PC-9 (cell line): ENCODE measurements at regions not wholly inside any gene's neighbourhood (a gene's known extent, or its start where the extent isn't known, plus 50 kb on each side); places are given as distances from the start of the nearest gene placed in this dataset.
A peak's percentile ranks its signal among the peaks of the same experiment; 100 is the strongest.

Source experiments
- BruUV-seq: library from RNA; stranded (reverse); fragments of 400-500 nt; replicated peaks from 2 replicates; lab custom pipeline; 2021; lab: Mats Ljungman, UMichigan
- CTCF ChIA-PET: fragments of 300-600 bp; sonication (Branson Sonifier 250); formaldehyde crosslinking; loops from one replicate; lab custom pipeline; 2022; ENCODE audit warnings: antibody characterized with exemption; lab: Charles Lee
- POLR2A ChIA-PET: fragments of 300-600 bp; sonication (Branson Sonifier 250); formaldehyde crosslinking; loops from one replicate; lab custom pipeline; 2022; ENCODE audit warnings: antibody characterized with exemption; ENCODE audit not compliant: unreplicated experiment; lab: Charles Lee
- DNase-seq, 2 experiments: peaks; one replicate each; pipeline versions ENCODE4 v3.0.0 to v3.0.0-alpha.2; 2015 to 2022; ENCODE audit warnings: mixed read lengths in 1 of 2
- H2AFZ ChIP-seq: fragments of 200-600 bp; sonication (generic); 2 replicates; pipeline ENCODE4 v1.8.1; 2017; ENCODE audit warnings: antibody characterized with exemption
- H3F3A ChIP-seq: fragments of 200-600 bp; sonication (generic); 2 replicates; pipeline ENCODE4 v1.8.1; 2017; ENCODE audit warnings: antibody characterized with exemption, mild to moderate bottlenecking, low read depth; ENCODE audit not compliant: insufficient read depth
- H3K27ac ChIP-seq: fragments of 200-600 bp; sonication (generic); 2 replicates; pipeline ENCODE4 v1.6.1; 2016; ENCODE audit warnings: mixed run types
- H3K27me3 ChIP-seq: fragments of 200-600 bp; sonication (generic); 2 replicates; pipeline ENCODE4 v1.6.1; 2016; ENCODE audit warnings: low read depth, mixed run types; ENCODE audit not compliant: insufficient read depth
- H3K36me3 ChIP-seq: fragments of 200-600 bp; sonication (generic); 2 replicates; pipeline ENCODE4 v1.6.1; 2016; ENCODE audit warnings: low read depth, mixed run types
- H3K4me1 ChIP-seq: fragments of 200-600 bp; sonication (generic); replicated peaks from 2 replicates; pipeline ENCODE4 v1.6.1; 2016; ENCODE audit warnings: mixed run types; ENCODE audit not compliant: insufficient read depth
- H3K4me2 ChIP-seq: fragments of 200-600 bp; sonication (generic); 2 replicates; pipeline ENCODE4 v1.6.1; 2017; ENCODE audit warnings: mixed run types
- H3K4me3 ChIP-seq: fragments of 200-600 bp; sonication (generic); 2 replicates; pipeline ENCODE4 v1.6.1; 2016; ENCODE audit warnings: mixed run types
- H3K79me2 ChIP-seq: fragments of 200-600 bp; sonication (generic); 2 replicates; pipeline ENCODE4 v1.6.1; 2017; ENCODE audit warnings: low read depth, mixed run types
- H3K9me2 ChIP-seq: fragments of 200-600 bp; sonication (generic); 2 replicates; pipeline ENCODE4 v1.8.1; 2017; ENCODE audit warnings: mild to moderate bottlenecking; ENCODE audit not compliant: insufficient read depth
- H3K9me3 ChIP-seq: fragments of 200-600 bp; sonication (generic); 2 replicates; pipeline ENCODE4 v1.8.1; 2016; ENCODE audit warnings: low read depth; ENCODE audit not compliant: insufficient read depth
- H4K20me1 ChIP-seq: fragments of 200-600 bp; sonication (generic); 2 replicates; pipeline ENCODE4 v1.8.1; 2017; ENCODE audit not compliant: insufficient read depth
- EZH2 ChIP-seq: fragments of 200-600 bp; sonication (generic); IDR thresholded peaks from 2 replicates; pipeline ENCODE4 v1.8.0; 2017; ENCODE audit warnings: antibody characterized with exemption, low read depth
- intact Hi-C: fragments of 100-400 bp; cut with micrococcal nuclease; formaldehyde crosslinking; loops from one replicate; pipeline ENCODE4 v1.10.0; 2022; ENCODE audit not compliant: unreplicated experiment
- TF ChIP-seq, protein P1 (sequence below): fragments of 200-600 bp; sonication (generic); conservative IDR thresholded peaks from 2 replicates; pipeline ENCODE4 v1.6.1; 2017; ENCODE audit warnings: mixed run types, antibody characterized with exemption, mild to moderate bottlenecking, moderate library complexity

DNA sequence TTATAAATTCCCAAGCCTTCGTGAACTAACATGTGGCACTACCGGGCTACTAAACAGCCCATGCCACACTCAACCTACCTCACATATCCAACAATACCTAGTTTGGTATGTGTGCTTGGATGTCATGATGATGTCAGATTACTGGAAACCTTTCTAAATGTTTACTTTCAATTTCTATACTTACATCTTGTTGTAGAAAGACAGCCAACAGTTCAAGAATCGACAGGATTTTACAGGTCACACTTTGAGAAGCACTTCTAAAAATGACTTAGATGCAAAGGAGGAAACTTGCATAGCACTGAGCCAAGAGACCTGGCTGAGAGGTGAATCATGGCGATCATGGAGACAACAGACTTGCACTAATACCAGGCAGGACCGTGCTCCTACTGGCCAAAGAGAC lies 209.9 kb downstream of the COL4A1 start:
- H3K9me3 ChIP-seq: peaks cover 22% of the 10 kb centered on the region
- ChIA-PET CTCF (no interaction called here), POLR2A (no interaction called here)
- TF ChIP-seq, protein P1, sequence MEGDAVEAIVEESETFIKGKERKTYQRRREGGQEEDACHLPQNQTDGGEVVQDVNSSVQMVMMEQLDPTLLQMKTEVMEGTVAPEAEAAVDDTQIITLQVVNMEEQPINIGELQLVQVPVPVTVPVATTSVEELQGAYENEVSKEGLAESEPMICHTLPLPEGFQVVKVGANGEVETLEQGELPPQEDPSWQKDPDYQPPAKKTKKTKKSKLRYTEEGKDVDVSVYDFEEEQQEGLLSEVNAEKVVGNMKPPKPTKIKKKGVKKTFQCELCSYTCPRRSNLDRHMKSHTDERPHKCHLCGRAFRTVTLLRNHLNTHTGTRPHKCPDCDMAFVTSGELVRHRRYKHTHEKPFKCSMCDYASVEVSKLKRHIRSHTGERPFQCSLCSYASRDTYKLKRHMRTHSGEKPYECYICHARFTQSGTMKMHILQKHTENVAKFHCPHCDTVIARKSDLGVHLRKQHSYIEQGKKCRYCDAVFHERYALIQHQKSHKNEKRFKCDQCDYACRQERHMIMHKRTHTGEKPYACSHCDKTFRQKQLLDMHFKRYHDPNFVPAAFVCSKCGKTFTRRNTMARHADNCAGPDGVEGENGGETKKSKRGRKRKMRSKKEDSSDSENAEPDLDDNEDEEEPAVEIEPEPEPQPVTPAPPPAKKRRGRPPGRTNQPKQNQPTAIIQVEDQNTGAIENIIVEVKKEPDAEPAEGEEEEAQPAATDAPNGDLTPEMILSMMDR: no peak
- TF ChIP-seq EZH2: no peak
- no peaks in the 10 kb centered on the region for H3K79me2 ChIP-seq
- no peaks in the 10 kb centered on the region for H3K9me2 ChIP-seq
- H3K36me3 ChIP-seq: no peaks in the 10 kb centered on the region
- H2AFZ ChIP-seq: no peak overlapping the region
- H4K20me1 ChIP-seq: no peaks in the 10 kb centered on the region
- DNase-seq: no peak
- H3K4me2 ChIP-seq: no peak overlapping the region
- BruUV-seq: no TSS peak
- peaks cover 16% of the 10 kb centered on the region for H3F3A ChIP-seq
- no peak overlapping the region for H3K27ac ChIP-seq
- no peaks in the 10 kb centered on the region for H3K27me3 ChIP-seq
- H3K4me3 ChIP-seq: no peak overlapping the region
- peaks cover 22% of the 10 kb centered on the region for H3K4me1 ChIP-seq
- intact Hi-C loops: no loop called here

DNA sequence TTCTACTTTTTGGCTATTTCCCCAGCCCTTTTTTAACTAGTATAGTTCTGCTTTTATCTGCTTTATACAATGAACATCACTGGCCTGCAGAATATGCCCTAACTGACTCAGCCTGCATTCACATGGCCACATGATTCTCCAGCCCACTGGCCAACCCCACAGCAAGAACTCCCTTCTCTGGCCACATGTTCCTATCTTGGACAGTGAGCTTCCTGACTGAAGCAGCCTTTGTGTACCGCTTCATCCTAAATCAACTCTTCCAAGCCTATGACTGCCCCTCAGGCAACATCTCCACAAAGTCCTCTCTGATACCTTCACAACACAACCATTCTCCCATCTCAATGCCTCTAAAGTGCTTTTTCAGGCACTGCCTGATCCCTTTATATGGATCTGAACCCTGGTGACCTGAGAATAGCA lies 214.1 kb downstream of the COL4A1 start:
- H3K9me2 ChIP-seq: no peaks in the 10 kb centered on the region
- H3K27me3 ChIP-seq: no peaks in the 10 kb centered on the region
- H3K4me2 ChIP-seq: no peak overlapping the region
- ChIA-PET CTCF (no interaction called here), POLR2A (no interaction called here)
- H2AFZ ChIP-seq: no peak overlapping the region
- no peaks in the 10 kb centered on the region for H3K79me2 ChIP-seq
- H3K4me3 ChIP-seq: no peak overlapping the region
- H3K36me3 ChIP-seq: no peaks in the 10 kb centered on the region
- TF ChIP-seq, protein P1: no peak
- TF ChIP-seq EZH2: no peak
- no peaks in the 10 kb centered on the region for H4K20me1 ChIP-seq
- intact Hi-C loops: no loop called here
- no TSS peak for BruUV-seq
- peaks cover 7% of the 10 kb centered on the region; the same call in 1 of the 2 replicates for H3K9me3 ChIP-seq
- no peak for DNase-seq
- H3F3A ChIP-seq: peaks cover 16% of the 10 kb centered on the region
- H3K4me1 ChIP-seq: peaks cover 22% of the 10 kb centered on the region
- H3K27ac ChIP-seq: no peak overlapping the region

DNA sequence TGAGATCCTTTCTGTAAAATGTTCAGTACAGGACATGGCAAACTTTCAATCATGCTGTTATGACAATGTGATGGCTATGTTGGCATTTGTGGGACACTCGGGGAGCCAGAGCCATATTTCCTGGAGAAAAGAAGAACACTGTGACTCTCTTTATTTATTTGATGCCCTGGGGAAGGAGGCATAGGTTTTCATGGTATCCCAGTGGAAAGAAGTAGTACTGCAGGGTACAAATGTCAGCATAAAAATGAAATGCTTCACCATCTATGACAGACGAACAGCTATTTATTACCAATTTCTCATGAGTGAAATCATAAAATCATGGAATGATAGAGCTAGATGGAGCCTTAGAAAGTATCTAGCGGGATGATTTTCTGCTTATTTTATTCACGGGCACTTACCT lies 217.1 kb downstream of the COL4A1 start:
- no peak overlapping the region for H3K4me2 ChIP-seq
- H3K27me3 ChIP-seq: no peaks in the 10 kb centered on the region
- H4K20me1 ChIP-seq: no peaks in the 10 kb centered on the region
- no peak for DNase-seq
- no TSS peak for BruUV-seq
- CTCF ChIA-PET: no interaction called here
- peaks cover 9% of the 10 kb centered on the region for H3K4me1 ChIP-seq
- 0 out of 2 replicates have a peak, but pooled peaks cover 6% of the 10 kb centered on the region for H3K9me3 ChIP-seq
- peaks cover 8% of the 10 kb centered on the region for H3F3A ChIP-seq
- H2AFZ ChIP-seq: no peak overlapping the region
- H3K79me2 ChIP-seq: no peaks in the 10 kb centered on the region
- no peak overlapping the region for H3K27ac ChIP-seq
- intact Hi-C loops: no loop called here
- TF ChIP-seq, protein P1: peak; percentile 57
- no peak for TF ChIP-seq EZH2
- H3K9me2 ChIP-seq: no peaks in the 10 kb centered on the region
- POLR2A ChIA-PET: no interaction called here
- no peak overlapping the region for H3K4me3 ChIP-seq
- no peaks in the 10 kb centered on the region for H3K36me3 ChIP-seq
